SU-DHL-6 (cell line): ENCODE measurements at regions not wholly inside any gene's neighbourhood (a gene's known extent, or its start where the extent isn't known, plus 50 kb on each side); places are given as distances from the start of the nearest gene placed in this dataset.

Experiments used
- EZH2phosphoT487 ChIP-seq: fragments of 200-600 bp; sonication (generic), shearing (Covaris generic); conservative IDR thresholded peaks from 2 replicates; pipeline ENCODE4 v1.6.1; 2018; ENCODE audit warnings: mild to moderate bottlenecking, antibody characterized with exemption, low read length, moderate library complexity, mixed read lengths
- TF ChIP-seq, protein P1 (sequence below): fragments of 200-600 bp; sonication (generic); IDR thresholded peaks from one replicate; pipeline ENCODE4 v1.5.1; 2017; ENCODE audit warnings: antibody characterized with exemption, mild to moderate bottlenecking, low read length, moderate library complexity; ENCODE audit not compliant: insufficient read depth, poor library complexity, severe bottlenecking

DNA sequence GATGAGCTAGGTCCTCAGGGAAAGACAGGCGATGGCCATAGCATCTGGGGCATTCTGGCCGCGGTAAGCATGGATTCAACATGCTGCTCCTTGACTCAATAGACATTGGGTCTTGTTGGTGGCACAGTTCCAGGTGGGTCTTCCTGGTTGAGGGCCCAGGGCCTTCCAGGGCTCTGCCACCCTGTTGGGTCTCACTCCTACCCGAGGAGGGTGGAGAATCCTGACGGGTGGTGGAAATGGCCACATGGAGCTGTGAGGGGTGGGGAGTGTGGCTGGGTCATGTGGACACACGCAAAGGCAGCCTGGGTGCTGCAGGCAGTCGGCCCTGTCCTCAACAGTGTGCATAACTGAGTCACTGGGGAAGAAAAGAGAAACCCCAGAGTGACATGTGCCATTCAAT lies 148.1 kb downstream of the KIF26A start:
- TF ChIP-seq, protein P1, sequence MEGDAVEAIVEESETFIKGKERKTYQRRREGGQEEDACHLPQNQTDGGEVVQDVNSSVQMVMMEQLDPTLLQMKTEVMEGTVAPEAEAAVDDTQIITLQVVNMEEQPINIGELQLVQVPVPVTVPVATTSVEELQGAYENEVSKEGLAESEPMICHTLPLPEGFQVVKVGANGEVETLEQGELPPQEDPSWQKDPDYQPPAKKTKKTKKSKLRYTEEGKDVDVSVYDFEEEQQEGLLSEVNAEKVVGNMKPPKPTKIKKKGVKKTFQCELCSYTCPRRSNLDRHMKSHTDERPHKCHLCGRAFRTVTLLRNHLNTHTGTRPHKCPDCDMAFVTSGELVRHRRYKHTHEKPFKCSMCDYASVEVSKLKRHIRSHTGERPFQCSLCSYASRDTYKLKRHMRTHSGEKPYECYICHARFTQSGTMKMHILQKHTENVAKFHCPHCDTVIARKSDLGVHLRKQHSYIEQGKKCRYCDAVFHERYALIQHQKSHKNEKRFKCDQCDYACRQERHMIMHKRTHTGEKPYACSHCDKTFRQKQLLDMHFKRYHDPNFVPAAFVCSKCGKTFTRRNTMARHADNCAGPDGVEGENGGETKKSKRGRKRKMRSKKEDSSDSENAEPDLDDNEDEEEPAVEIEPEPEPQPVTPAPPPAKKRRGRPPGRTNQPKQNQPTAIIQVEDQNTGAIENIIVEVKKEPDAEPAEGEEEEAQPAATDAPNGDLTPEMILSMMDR, result no peak
- no peak for TF ChIP-seq EZH2phosphoT487
